ENCODE measurements at regions not wholly inside any gene's neighbourhood (a gene's known extent, or its start where the extent isn't known, plus 50 kb on each side); places are given as distances from the start of the nearest gene placed in this dataset.

DNA sequence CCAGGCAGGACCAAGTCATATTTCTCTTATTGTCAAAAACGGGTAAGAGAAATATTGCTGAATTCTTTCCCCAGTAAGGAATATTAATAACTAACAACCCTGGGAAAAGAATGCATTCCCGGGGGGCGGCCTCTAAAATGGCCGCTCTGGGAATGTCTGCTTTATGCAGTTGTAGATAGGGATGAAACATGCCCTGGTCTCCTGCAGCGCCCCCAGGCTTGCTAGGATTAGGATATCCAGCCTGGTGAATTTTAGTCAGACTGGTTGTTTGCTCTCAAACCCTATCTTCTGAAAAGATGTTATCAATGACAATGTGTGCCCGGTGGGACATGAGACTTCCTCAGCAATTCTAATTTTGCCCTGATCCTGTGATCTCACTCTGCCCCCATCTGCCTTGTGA, 448.1 kb downstream of the PTH2R start:
- TF ChIP-seq, protein P1, sequence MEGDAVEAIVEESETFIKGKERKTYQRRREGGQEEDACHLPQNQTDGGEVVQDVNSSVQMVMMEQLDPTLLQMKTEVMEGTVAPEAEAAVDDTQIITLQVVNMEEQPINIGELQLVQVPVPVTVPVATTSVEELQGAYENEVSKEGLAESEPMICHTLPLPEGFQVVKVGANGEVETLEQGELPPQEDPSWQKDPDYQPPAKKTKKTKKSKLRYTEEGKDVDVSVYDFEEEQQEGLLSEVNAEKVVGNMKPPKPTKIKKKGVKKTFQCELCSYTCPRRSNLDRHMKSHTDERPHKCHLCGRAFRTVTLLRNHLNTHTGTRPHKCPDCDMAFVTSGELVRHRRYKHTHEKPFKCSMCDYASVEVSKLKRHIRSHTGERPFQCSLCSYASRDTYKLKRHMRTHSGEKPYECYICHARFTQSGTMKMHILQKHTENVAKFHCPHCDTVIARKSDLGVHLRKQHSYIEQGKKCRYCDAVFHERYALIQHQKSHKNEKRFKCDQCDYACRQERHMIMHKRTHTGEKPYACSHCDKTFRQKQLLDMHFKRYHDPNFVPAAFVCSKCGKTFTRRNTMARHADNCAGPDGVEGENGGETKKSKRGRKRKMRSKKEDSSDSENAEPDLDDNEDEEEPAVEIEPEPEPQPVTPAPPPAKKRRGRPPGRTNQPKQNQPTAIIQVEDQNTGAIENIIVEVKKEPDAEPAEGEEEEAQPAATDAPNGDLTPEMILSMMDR (conservative IDR thresholded peaks at IDR 0.05 in 1 of 2, IDR thresholded peaks at IDR 0.05 in 1 of 2; ENCODE audit: low read depth in 1 of 2, low read length in 2 of 2): no peak
- TF ChIP-seq EZH2 (IDR thresholded peaks at IDR 0.05; ENCODE audit: low read length, missing control alignments): no peak
